GM12874 (cell line): ENCODE measurements at regions not wholly inside any gene's neighbourhood (a gene's known extent, or its start where the extent isn't known, plus 50 kb on each side); places are given as distances from the start of the nearest gene placed in this dataset.

Experiments used
- TF ChIP-seq, protein P1 (sequence below): IDR thresholded peaks from 2 replicates; pipeline ENCODE4 v1.5.1; 2011; ENCODE audit warnings: low read depth, mild to moderate bottlenecking, control low read depth, low read length, moderate library complexity; ENCODE audit not compliant: insufficient read depth

DNA sequence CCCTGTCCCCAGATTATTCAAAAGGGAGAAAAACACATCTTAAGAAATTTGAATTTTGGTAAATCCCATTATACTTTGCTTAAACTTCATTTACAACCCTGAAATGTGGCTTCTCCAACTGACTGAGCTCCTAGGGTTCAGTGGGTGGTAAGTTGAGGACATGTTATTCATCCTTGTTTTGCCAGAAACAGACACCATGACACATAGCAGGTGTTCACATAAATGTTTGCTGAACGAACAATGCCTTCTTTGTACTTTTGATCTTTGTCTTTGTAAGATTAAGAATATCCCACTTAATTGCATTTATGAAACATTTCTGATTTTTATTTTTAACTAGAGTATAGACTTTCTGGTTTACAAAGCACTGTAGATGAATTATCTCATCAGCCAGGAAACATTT lies 209.7 kb downstream of the GPAM start:
- TF ChIP-seq, protein P1, sequence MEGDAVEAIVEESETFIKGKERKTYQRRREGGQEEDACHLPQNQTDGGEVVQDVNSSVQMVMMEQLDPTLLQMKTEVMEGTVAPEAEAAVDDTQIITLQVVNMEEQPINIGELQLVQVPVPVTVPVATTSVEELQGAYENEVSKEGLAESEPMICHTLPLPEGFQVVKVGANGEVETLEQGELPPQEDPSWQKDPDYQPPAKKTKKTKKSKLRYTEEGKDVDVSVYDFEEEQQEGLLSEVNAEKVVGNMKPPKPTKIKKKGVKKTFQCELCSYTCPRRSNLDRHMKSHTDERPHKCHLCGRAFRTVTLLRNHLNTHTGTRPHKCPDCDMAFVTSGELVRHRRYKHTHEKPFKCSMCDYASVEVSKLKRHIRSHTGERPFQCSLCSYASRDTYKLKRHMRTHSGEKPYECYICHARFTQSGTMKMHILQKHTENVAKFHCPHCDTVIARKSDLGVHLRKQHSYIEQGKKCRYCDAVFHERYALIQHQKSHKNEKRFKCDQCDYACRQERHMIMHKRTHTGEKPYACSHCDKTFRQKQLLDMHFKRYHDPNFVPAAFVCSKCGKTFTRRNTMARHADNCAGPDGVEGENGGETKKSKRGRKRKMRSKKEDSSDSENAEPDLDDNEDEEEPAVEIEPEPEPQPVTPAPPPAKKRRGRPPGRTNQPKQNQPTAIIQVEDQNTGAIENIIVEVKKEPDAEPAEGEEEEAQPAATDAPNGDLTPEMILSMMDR, result no peak

DNA sequence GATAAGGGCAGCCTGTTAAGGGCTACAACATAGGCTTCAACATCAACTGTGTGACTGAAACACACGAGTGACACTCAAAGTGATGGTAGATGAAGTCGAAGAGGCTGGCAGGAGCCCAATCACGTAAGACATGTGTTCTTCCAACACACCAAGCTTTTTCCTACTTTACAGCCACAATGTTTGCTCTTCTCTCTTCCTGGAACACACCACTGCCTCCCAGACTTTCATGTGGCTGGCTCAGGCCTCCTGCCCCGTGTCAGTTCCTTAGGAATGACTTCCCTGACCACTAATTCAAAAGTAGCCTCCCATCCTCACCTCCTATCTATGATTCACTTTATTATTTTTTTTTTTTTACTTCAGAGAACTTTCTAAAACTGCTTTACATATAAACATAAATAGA lies 209.2 kb downstream of the GPAM start:
- TF ChIP-seq, protein P1, result no peak

DNA sequence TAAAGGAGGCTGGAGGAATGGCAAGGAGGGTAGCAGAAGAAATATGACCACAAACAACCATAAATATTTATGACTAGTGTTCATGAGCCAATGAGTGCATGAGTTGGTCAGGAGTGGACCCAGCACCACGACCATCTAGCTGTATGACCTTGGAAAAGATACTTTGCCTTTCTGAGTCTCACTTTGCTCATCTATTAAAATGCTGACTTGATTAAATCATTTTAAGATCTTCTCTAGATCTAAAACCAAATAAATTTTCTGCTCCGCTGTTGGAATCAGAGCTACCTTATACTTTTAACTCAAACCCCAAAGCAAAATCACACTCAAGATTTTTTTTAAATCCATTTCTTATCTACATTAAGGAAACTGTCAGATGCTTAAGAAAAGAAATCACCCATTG lies 207.0 kb downstream of the GPAM start:
- TF ChIP-seq, protein P1, result no peak

DNA sequence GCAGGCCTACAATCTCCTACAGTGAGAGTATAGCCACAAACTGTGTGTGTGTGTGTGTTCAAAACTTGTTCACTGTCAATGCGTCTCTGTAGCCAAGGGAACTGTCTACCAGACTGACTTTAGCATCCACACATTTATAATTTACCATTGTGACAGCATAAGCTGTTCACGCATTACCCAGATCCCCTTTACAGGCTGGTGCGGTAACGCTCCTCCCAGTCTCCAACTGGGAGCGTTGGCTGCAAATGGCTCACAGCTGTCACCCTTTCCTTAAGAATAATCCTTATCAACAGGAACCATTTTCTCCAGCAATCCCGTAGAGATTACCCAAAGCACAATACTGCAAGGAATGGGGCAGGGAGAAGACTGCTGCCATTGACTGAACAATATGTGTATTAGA lies 199.5 kb downstream of the GPAM start:
- TF ChIP-seq, protein P1, result no peak

DNA sequence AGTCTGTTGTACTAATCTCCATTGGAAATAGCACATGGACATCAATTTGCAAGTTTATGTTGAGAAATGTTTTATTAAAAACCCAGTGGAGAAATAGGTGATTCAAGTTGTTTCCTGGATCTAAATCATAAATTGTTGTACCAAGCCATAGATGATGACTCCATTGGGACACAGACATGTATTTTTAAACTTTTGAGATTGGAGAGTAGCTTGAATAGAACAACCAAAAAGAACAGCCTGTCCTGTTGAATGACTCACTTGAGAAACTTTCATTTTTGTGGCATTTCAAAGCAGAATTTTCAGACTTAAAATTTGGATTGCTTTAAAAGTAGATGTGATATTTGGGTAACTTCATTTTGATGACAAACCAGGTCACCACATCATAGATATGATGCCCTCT lies 197.5 kb downstream of the GPAM start:
- TF ChIP-seq, protein P1, result no peak

DNA sequence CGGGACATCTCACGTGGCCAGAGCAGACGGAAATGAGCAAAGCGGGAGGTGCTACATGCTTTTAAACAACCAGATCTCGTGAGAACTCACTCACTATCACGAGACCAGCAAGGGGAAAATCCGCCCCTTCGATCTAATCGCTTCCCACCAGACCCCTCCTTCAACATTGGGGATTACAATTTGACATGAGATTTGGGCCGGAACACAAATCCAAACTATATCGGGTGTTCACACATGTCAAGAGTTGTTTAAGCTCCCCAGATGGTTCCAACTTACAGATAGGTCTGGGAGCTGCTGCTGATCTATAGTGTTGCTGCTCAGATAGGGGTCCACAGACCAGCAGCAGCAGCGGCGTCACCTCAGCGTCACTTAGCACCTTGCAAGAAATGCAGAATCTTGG lies 194.9 kb downstream of the GPAM start:
- TF ChIP-seq, protein P1, result no peak

DNA sequence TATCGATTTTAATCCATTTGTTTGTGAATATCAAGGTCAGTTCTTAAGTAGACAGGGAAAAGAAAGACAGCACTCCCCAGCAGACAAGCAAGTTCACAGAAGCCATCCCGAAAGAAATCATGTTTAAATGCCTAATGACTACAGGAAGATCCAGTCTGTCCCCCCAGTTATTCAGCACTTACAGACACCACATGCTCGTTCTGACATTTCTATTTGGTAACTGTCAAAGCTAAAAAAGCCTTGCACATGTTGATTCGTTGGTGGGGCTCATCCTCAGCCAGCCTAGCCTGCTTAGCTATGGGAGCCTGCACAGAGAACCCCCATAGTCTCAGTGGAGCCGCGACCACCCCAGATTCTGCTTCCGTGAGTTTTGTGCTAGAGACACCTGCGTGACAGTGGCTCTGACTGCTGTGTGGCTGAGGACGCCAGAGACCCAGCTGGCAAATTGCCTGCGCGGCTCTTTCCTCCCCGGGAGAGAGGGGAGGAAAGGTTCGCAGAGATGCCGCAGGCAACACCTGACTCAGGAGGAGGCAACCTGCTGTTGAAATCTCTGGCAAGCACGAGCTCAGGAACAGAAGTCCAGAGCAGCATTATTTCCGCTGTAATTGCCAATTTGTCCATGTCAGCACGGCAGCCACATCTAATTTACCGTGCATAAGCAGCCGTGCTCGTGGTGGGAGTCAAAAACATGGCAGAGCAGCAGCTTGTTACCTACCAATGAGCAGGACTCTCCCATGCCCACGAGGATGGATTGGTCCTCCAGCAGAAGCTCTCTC lies 194.2 kb downstream of the GPAM start:
- TF ChIP-seq, protein P1, result no peak
